ENCODE measurements at regions not wholly inside any gene's neighbourhood (a gene's known extent, or its start where the extent isn't known, plus 50 kb on each side); places are given as distances from the start of the nearest gene placed in this dataset.

GRCh38 chr2:184481865-184482264, 116.5 kb upstream of the ZNF804A start:
- TF ChIP-seq CTCF (conservative IDR thresholded peaks at IDR 0.05), result no peak

GRCh38 chr2:184498936-184499335, 99.4 kb upstream of the ZNF804A start:
- no peak overlapping the region for H3K27ac ChIP-seq
- no peak for TF ChIP-seq CTCF (conservative IDR thresholded peaks at IDR 0.05)

More at GRCh38 chr2:184481865-184482264, 116.5 kb upstream of the ZNF804A start:
- H3K27ac ChIP-seq, result no peak overlapping the region

- H3K27ac ChIP-seq, result no peak overlapping the region
Measured at GRCh38 chr2:184504252-184504651, 94.1 kb upstream of the ZNF804A start.

GRCh38 chr2:184507254-184507653, 91.1 kb upstream of the ZNF804A start:
- no peak for TF ChIP-seq CTCF (conservative IDR thresholded peaks at IDR 0.05)
- no peak overlapping the region for H3K27ac ChIP-seq

More at GRCh38 chr2:184504252-184504651, 94.1 kb upstream of the ZNF804A start:
- TF ChIP-seq CTCF (conservative IDR thresholded peaks at IDR 0.05), result no peak

- no peak for TF ChIP-seq CTCF (conservative IDR thresholded peaks at IDR 0.05)
- no peak overlapping the region for H3K27ac ChIP-seq
Measured at GRCh38 chr2:184517402-184517801, 80.9 kb upstream of the ZNF804A start.

- TF ChIP-seq CTCF (conservative IDR thresholded peaks at IDR 0.05), result no peak
Measured at GRCh38 chr2:184520441-184520840, 77.9 kb upstream of the ZNF804A start.

GRCh38 chr2:184523732-184524131, 74.6 kb upstream of the ZNF804A start:
- TF ChIP-seq CTCF (conservative IDR thresholded peaks at IDR 0.05), result no peak
- H3K27ac ChIP-seq, result no peak overlapping the region

More at GRCh38 chr2:184520441-184520840, 77.9 kb upstream of the ZNF804A start:
- H3K27ac ChIP-seq, result no peak overlapping the region
